SU-DHL-6 (cell line): ENCODE measurements at regions not wholly inside any gene's neighbourhood (a gene's known extent, or its start where the extent isn't known, plus 50 kb on each side); places are given as distances from the start of the nearest gene placed in this dataset.
A peak's percentile ranks its signal among the peaks of the same experiment; 100 is the strongest.

Experiments
- H2AFZ ChIP-seq: fragments of 200-600 bp; sonication (generic); 2 replicates; pipeline ENCODE4 v1.6.1; 2014; ENCODE audit warnings: low read depth, mild to moderate bottlenecking, moderate library complexity, mixed read lengths, antibody characterized with exemption, low read length; ENCODE audit not compliant: severe bottlenecking
- H3F3A ChIP-seq: fragments of 200-600 bp; shearing (Covaris generic); 2 replicates; pipeline ENCODE4 v1.6.0; 2016; ENCODE audit warnings: antibody characterized with exemption, mild to moderate bottlenecking; ENCODE audit not compliant: insufficient read depth
- H3K27ac ChIP-seq: fragments of 200-600 bp; sonication (generic); 2 replicates; pipeline ENCODE4 v1.5.1; 2016; ENCODE audit warnings: low read depth, mild to moderate bottlenecking, low read length, moderate library complexity, mixed read lengths
- H3K27me3 ChIP-seq: fragments of 200-600 bp; sonication (generic), shearing (Covaris generic); 2 replicates; pipeline ENCODE4 v1.6.0; 2014; ENCODE audit warnings: mild to moderate bottlenecking, low read length
- H3K36me3 ChIP-seq: fragments of 200-600 bp; sonication (generic); 2 replicates; pipeline ENCODE4 v1.6.1; 2014; ENCODE audit warnings: mild to moderate bottlenecking, low read length, mixed read lengths
- H3K4me2 ChIP-seq: fragments of 300-600, 200-600 bp; shearing (Covaris generic), sonication (generic); 2 replicates; pipeline ENCODE4 v1.6.0; 2014; ENCODE audit warnings: low read length, low read depth, mild to moderate bottlenecking; ENCODE audit not compliant: poor library complexity, severe bottlenecking
- H3K4me3 ChIP-seq: fragments of 200-600 bp; sonication (generic); 2 replicates; pipeline ENCODE4 v1.5.1; 2014; ENCODE audit warnings: antibody characterized with exemption, low read length, mild to moderate bottlenecking, mixed read lengths; ENCODE audit not compliant: insufficient read depth, poor library complexity, severe bottlenecking
- H3K79me2 ChIP-seq: fragments of 200-600 bp; sonication (generic); 2 replicates; pipeline ENCODE4 v1.6.1; 2014; ENCODE audit warnings: mild to moderate bottlenecking, low read length, moderate library complexity; ENCODE audit not compliant: insufficient read depth
- H3K9ac ChIP-seq: fragments of 200-600 bp; sonication (generic); 2 replicates; pipeline ENCODE4 v1.7.0; 2014; ENCODE audit warnings: mild to moderate bottlenecking, low read length
- H3K9me2 ChIP-seq: fragments of 200-600 bp; sonication (generic); replicated peaks from 2 replicates; pipeline ENCODE4 v1.6.1; 2014; ENCODE audit warnings: low read length; ENCODE audit not compliant: insufficient read depth
- H3K9me3 ChIP-seq: fragments of 200-600 bp; sonication (generic); 2 replicates; pipeline ENCODE4 v1.6.1; 2014; ENCODE audit warnings: low read length, mixed read lengths; ENCODE audit not compliant: insufficient read depth
- H4K20me1 ChIP-seq: fragments of 200-600 bp; sonication (generic); 2 replicates; pipeline ENCODE4 v1.6.1; 2014; ENCODE audit warnings: low read depth, mild to moderate bottlenecking, antibody characterized with exemption, low read length, moderate library complexity, mixed read lengths
- EZH2phosphoT487 ChIP-seq: fragments of 200-600 bp; sonication (generic), shearing (Covaris generic); conservative IDR thresholded peaks from 2 replicates; pipeline ENCODE4 v1.6.1; 2018; ENCODE audit warnings: mild to moderate bottlenecking, antibody characterized with exemption, low read length, moderate library complexity, mixed read lengths
- TF ChIP-seq, protein P1 (sequence below): fragments of 200-600 bp; sonication (generic); IDR thresholded peaks from one replicate; pipeline ENCODE4 v1.5.1; 2017; ENCODE audit warnings: antibody characterized with exemption, mild to moderate bottlenecking, low read length, moderate library complexity; ENCODE audit not compliant: insufficient read depth, poor library complexity, severe bottlenecking

DNA sequence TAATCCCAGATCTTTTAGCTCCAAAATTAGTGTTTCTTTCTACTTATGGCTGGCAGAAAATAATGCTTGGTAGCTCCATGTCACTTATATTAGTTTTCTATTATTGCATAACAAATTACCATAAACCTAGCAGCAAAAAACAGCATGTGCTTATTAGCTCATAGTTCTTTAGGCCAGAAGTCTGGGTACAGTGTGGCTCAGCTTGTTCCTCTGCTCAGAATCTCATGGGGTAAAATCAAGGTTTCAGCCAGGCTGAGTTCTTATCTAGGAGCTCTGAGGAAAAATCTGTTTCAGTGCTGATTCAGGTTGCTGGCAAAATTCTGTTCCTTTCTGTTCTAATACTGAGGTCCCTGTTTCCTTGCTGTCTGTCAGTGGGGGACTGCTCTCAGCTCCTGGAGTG lies 101.1 kb downstream of the CT47B1 start:
- Histone ChIP-seq H3K9me2 (no peaks in the 10 kb centered on the region), H3K9me3 (no peaks in the 10 kb centered on the region), H4K20me1 (no peaks in the 10 kb centered on the region), H3F3A (no peaks in the 10 kb centered on the region), H3K4me3 (no peak overlapping the region), H3K27ac (no peak overlapping the region), H3K9ac (no peak overlapping the region), H3K27me3 (no peaks in the 10 kb centered on the region), H3K4me2 (no peak overlapping the region), H3K79me2 (no peaks in the 10 kb centered on the region), H2AFZ (no peak overlapping the region), H3K36me3 (no peaks in the 10 kb centered on the region)
- no peak for TF ChIP-seq EZH2phosphoT487
- TF ChIP-seq, protein P1, sequence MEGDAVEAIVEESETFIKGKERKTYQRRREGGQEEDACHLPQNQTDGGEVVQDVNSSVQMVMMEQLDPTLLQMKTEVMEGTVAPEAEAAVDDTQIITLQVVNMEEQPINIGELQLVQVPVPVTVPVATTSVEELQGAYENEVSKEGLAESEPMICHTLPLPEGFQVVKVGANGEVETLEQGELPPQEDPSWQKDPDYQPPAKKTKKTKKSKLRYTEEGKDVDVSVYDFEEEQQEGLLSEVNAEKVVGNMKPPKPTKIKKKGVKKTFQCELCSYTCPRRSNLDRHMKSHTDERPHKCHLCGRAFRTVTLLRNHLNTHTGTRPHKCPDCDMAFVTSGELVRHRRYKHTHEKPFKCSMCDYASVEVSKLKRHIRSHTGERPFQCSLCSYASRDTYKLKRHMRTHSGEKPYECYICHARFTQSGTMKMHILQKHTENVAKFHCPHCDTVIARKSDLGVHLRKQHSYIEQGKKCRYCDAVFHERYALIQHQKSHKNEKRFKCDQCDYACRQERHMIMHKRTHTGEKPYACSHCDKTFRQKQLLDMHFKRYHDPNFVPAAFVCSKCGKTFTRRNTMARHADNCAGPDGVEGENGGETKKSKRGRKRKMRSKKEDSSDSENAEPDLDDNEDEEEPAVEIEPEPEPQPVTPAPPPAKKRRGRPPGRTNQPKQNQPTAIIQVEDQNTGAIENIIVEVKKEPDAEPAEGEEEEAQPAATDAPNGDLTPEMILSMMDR = no peak

DNA sequence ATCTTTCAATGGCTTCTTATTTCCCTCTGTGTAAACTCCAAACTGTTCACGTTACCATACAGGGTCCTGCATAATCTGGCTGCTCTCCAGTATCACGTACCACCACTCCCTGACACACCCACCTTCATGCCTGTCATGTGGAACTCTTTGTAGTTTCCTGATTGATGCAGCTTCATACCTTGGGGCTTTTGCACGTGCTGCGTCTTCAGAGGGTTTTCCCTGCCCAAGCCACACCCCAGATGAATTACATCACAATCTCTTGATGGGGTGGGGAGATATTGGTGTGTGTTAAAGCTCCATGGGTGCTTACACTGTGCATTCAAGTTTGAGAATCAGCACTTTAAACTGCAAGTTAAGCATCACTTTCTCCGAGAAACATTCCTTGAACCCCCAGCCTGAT lies 101.9 kb downstream of the CT47B1 start:
- Histone ChIP-seq H3K4me2 (no peak overlapping the region), H3K4me3 (no peak overlapping the region), H3K36me3 (no peaks in the 10 kb centered on the region), H3K79me2 (no peaks in the 10 kb centered on the region), H4K20me1 (no peaks in the 10 kb centered on the region), H3K9me2 (no peaks in the 10 kb centered on the region), H3K27me3 (no peaks in the 10 kb centered on the region), H3F3A (no peaks in the 10 kb centered on the region), H2AFZ (no peak overlapping the region), H3K9me3 (no peaks in the 10 kb centered on the region), H3K27ac (no peak overlapping the region), H3K9ac (no peak overlapping the region)
- TF ChIP-seq, protein P1 = no peak
- no peak for TF ChIP-seq EZH2phosphoT487

DNA sequence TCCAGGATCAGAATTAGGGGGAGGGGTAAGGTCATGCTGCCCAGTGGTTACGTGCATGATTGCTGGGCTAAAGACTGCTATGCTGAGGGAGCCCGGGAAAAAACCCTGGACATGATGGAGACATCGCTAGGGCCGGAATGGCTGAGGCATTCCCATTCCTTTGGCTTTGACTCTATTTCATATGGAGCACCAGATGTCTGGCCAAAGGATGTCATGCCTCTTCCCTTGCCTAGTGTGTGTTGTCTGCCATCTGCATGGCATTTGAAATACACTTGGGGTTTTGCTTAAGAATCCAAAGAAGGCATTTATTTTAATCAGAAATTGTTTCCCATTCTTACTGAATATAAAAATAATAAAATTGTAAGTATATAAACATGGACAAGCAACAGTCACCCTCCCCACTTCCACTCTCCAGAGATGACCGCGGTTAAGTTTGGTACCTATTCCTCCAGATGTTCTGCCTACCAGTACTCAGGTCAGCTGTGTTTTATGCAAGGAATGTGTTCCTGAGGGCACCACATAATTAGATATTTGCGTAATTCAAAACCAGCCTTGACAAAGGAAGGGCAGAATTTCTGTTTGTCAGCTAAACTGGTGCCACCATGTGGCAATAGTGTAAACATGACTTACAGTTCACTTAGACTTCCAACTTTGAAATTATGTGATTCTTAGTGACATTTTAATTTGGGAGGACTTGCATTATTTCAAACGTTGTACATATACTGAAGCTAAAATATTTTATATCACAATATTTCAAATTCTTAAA lies 105.9 kb downstream of the CT47B1 start:
- Histone ChIP-seq H3K4me2 (peak overlapping the region; percentile 40), H3K27ac (no peak overlapping the region), H3K9ac (no peak overlapping the region), H2AFZ (no peak overlapping the region), H3F3A (no peaks in the 10 kb centered on the region), H4K20me1 (no peaks in the 10 kb centered on the region), H3K4me3 (no peak overlapping the region), H3K79me2 (no peaks in the 10 kb centered on the region), H3K9me2 (no peaks in the 10 kb centered on the region), H3K9me3 (no peaks in the 10 kb centered on the region), H3K27me3 (no peaks in the 10 kb centered on the region), H3K36me3 (no peaks in the 10 kb centered on the region)
- TF ChIP-seq, protein P1 = peak; percentile 25
- TF ChIP-seq EZH2phosphoT487 = no peak
